ENCODE measurements at regions not wholly inside any gene's neighbourhood (a gene's known extent, or its start where the extent isn't known, plus 50 kb on each side); places are given as distances from the start of the nearest gene placed in this dataset.

- no peaks in the 10 kb centered on the region for H3K36me3 ChIP-seq (ENCODE audit: insufficient read depth, low read length)
- TF ChIP-seq EZH2 (IDR thresholded peaks at IDR 0.05; ENCODE audit: borderline replicate concordance, low read length) = no peak
- no peak for TF ChIP-seq CTCF (IDR thresholded peaks at IDR 0.05; ENCODE audit: low read length)
- no peak overlapping the region for H3K4me3 ChIP-seq (ENCODE audit: low read depth, low read length, poor library complexity, severe bottlenecking)
- no peak overlapping the region for H2AFZ ChIP-seq (ENCODE audit: low read length)
- H3K9ac ChIP-seq (ENCODE audit: low read length) = no peak overlapping the region
- H3K9me3 ChIP-seq (ENCODE audit: low read length) = no peaks in the 10 kb centered on the region
- no peaks in the 10 kb centered on the region for H4K20me1 ChIP-seq (ENCODE audit: insufficient read depth, low read length)
- no peaks in the 10 kb centered on the region for H3K4me1 ChIP-seq (ENCODE audit: insufficient read depth, low read length, severe bottlenecking)
- no peak overlapping the region for H3K27ac ChIP-seq (ENCODE audit: low read depth, low read length, poor library complexity, severe bottlenecking)
- H3K27me3 ChIP-seq (ENCODE audit: insufficient read depth, low read length) = no peaks in the 10 kb centered on the region
- H3K4me2 ChIP-seq (ENCODE audit: low read length) = no peak overlapping the region
- no peaks in the 10 kb centered on the region for H3K9me2 ChIP-seq (ENCODE audit: low read depth, low read length)
- H3K79me2 ChIP-seq (ENCODE audit: insufficient read depth, low read length) = no peaks in the 10 kb centered on the region
- H3F3A ChIP-seq (ENCODE audit: insufficient read depth, low read length) = no peaks in the 10 kb centered on the region
These were observed 81.1 kb upstream of the NYAP2 start for GRCh38 chr2:225318440-225318839.

- no peaks in the 10 kb centered on the region for H3K4me1 ChIP-seq (ENCODE audit: insufficient read depth, low read length, severe bottlenecking)
- H3K9ac ChIP-seq (ENCODE audit: low read length) = no peak overlapping the region
- TF ChIP-seq CTCF (IDR thresholded peaks at IDR 0.05; ENCODE audit: low read length) = no peak
- no peak for TF ChIP-seq EZH2 (IDR thresholded peaks at IDR 0.05; ENCODE audit: borderline replicate concordance, low read length)
- H3K27ac ChIP-seq (ENCODE audit: low read depth, low read length, poor library complexity, severe bottlenecking) = no peak overlapping the region
- H3K9me3 ChIP-seq (ENCODE audit: low read length) = no peaks in the 10 kb centered on the region
- H3K4me2 ChIP-seq (ENCODE audit: low read length) = no peak overlapping the region
- no peaks in the 10 kb centered on the region for H3K36me3 ChIP-seq (ENCODE audit: insufficient read depth, low read length)
- H3F3A ChIP-seq (ENCODE audit: insufficient read depth, low read length) = no peaks in the 10 kb centered on the region
- H2AFZ ChIP-seq (ENCODE audit: low read length) = no peak overlapping the region
- no peaks in the 10 kb centered on the region for H4K20me1 ChIP-seq (ENCODE audit: insufficient read depth, low read length)
- H3K4me3 ChIP-seq (ENCODE audit: low read depth, low read length, poor library complexity, severe bottlenecking) = no peak overlapping the region
- H3K79me2 ChIP-seq (ENCODE audit: insufficient read depth, low read length) = no peaks in the 10 kb centered on the region
- no peaks in the 10 kb centered on the region for H3K27me3 ChIP-seq (ENCODE audit: insufficient read depth, low read length)
- no peaks in the 10 kb centered on the region for H3K9me2 ChIP-seq (ENCODE audit: low read depth, low read length)
These were observed 82.3 kb upstream of the NYAP2 start for GRCh38 chr2:225317186-225317585.

GRCh38 chr2:225310745-225311144 is 88.8 kb upstream of the NYAP2 start:
- Histone ChIP-seq H3K4me1 (ENCODE audit: insufficient read depth, low read length, severe bottlenecking) (no peaks in the 10 kb centered on the region), H3K9me2 (ENCODE audit: low read depth, low read length) (no peaks in the 10 kb centered on the region), H3K79me2 (ENCODE audit: insufficient read depth, low read length) (no peaks in the 10 kb centered on the region), H3K9me3 (ENCODE audit: low read length) (no peaks in the 10 kb centered on the region), H3K9ac (ENCODE audit: low read length) (no peak overlapping the region), H3K27me3 (ENCODE audit: insufficient read depth, low read length) (no peaks in the 10 kb centered on the region), H4K20me1 (ENCODE audit: insufficient read depth, low read length) (no peaks in the 10 kb centered on the region), H3K4me3 (ENCODE audit: low read depth, low read length, poor library complexity, severe bottlenecking) (no peak overlapping the region), H3K4me2 (ENCODE audit: low read length) (no peak overlapping the region), H3K36me3 (ENCODE audit: insufficient read depth, low read length) (no peaks in the 10 kb centered on the region), H2AFZ (ENCODE audit: low read length) (no peak overlapping the region), H3K27ac (ENCODE audit: low read depth, low read length, poor library complexity, severe bottlenecking) (no peak overlapping the region), H3F3A (ENCODE audit: insufficient read depth, low read length) (no peaks in the 10 kb centered on the region)
- TF ChIP-seq EZH2 (IDR thresholded peaks at IDR 0.05; ENCODE audit: borderline replicate concordance, low read length) (no peak), CTCF (IDR thresholded peaks at IDR 0.05; ENCODE audit: low read length) (no peak)
